Spleen (tissue), 7 donors: ENCODE measurements at regions not wholly inside any gene's neighbourhood (a gene's known extent, or its start where the extent isn't known, plus 50 kb on each side); places are given as distances from the start of the nearest gene placed in this dataset.

Experiments used
- POLR2A ChIP-seq, 3 donors: fragments of 450-650 bp; IDR thresholded peaks; one replicate each; pipeline ENCODE4 v1.5.1; 2017; ENCODE audit warnings: antibody characterized with exemption in 3 of 3, mild to moderate bottlenecking in 1 of 3
- TF ChIP-seq, protein P1 (sequence below), 11 experiments: fragments of 200-600 bp in 7 of 11; fragments of 450-650 bp in 4 of 11; sonication (generic) in 4 of 11; IDR thresholded peaks in 8 of 11; conservative IDR thresholded peaks in 3 of 11; 1 replicate in 7 of 11; 2 replicates in 4 of 11; pipeline versions ENCODE4 v1.4.0 to v1.8.0; 2016 to 2021; ENCODE audit warnings: antibody characterized with exemption in 11 of 11, inconsistent platforms in 4 of 11, mild to moderate bottlenecking in 1 of 11
- donor health status: DM: no; HTN: no; CAD: no; lungs with moderate emphysema.
- donor health status: DM: no; HTN: no; CAD: no.
- donor health status: DM: no; HTN: no; CAD: no.

GRCh38 chr5:68021227-68021626 lies 194.3 kb upstream of the PIK3R1 start:
- TF ChIP-seq, protein P1, sequence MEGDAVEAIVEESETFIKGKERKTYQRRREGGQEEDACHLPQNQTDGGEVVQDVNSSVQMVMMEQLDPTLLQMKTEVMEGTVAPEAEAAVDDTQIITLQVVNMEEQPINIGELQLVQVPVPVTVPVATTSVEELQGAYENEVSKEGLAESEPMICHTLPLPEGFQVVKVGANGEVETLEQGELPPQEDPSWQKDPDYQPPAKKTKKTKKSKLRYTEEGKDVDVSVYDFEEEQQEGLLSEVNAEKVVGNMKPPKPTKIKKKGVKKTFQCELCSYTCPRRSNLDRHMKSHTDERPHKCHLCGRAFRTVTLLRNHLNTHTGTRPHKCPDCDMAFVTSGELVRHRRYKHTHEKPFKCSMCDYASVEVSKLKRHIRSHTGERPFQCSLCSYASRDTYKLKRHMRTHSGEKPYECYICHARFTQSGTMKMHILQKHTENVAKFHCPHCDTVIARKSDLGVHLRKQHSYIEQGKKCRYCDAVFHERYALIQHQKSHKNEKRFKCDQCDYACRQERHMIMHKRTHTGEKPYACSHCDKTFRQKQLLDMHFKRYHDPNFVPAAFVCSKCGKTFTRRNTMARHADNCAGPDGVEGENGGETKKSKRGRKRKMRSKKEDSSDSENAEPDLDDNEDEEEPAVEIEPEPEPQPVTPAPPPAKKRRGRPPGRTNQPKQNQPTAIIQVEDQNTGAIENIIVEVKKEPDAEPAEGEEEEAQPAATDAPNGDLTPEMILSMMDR (IDR thresholded peaks at IDR 0.05 in 8 of 11, conservative IDR thresholded peaks at IDR 0.05 in 3 of 11) = no peak
- TF ChIP-seq POLR2A (IDR thresholded peaks at IDR 0.05) = no peak
